ENCODE measurements at regions not wholly inside any gene's neighbourhood (a gene's known extent, or its start where the extent isn't known, plus 50 kb on each side); places are given as distances from the start of the nearest gene placed in this dataset.

DNA sequence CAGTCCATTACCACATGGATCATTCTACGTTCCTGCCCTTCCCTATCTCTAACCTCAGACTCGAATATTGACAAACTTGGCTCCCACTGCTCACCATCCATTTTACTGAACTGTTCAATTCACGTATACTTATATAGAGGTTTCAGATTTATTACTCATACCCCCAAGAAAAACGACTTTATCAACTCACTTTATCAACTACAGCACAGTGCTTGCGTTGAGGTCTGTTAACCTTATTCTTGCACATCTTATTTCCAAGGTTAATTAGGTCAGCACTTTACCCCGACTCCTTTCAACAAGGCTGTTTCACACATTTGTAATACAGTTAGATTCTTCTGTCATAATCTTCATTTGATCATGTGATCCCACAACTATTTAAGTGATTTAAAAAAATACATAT lies 162.3 kb upstream of the AHR start:
- H4K20me1 ChIP-seq (ENCODE audit: insufficient read depth, low read length), result no peaks in the 10 kb centered on the region
- no peak overlapping the region for H3K27ac ChIP-seq (ENCODE audit: low read length)
- H3K9ac ChIP-seq (ENCODE audit: low read length), result no peak overlapping the region
- DNase-seq, result no peak
- no peak for TF ChIP-seq EZH2phosphoT487 (IDR thresholded peaks at IDR 0.05; ENCODE audit: low read length)
- TF ChIP-seq EZH2 (optimal IDR thresholded peaks at IDR 0.05; ENCODE audit: low read depth, low read length), result no peak
- TF ChIP-seq, protein P1, sequence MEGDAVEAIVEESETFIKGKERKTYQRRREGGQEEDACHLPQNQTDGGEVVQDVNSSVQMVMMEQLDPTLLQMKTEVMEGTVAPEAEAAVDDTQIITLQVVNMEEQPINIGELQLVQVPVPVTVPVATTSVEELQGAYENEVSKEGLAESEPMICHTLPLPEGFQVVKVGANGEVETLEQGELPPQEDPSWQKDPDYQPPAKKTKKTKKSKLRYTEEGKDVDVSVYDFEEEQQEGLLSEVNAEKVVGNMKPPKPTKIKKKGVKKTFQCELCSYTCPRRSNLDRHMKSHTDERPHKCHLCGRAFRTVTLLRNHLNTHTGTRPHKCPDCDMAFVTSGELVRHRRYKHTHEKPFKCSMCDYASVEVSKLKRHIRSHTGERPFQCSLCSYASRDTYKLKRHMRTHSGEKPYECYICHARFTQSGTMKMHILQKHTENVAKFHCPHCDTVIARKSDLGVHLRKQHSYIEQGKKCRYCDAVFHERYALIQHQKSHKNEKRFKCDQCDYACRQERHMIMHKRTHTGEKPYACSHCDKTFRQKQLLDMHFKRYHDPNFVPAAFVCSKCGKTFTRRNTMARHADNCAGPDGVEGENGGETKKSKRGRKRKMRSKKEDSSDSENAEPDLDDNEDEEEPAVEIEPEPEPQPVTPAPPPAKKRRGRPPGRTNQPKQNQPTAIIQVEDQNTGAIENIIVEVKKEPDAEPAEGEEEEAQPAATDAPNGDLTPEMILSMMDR (IDR thresholded peaks at IDR 0.05; ENCODE audit: low read length), result no peak
- H3K9me2 ChIP-seq (replicated peaks; ENCODE audit: insufficient read depth, low read length), result no peaks in the 10 kb centered on the region
- H3K79me2 ChIP-seq (ENCODE audit: low read length), result no peaks in the 10 kb centered on the region
- H3K4me1 ChIP-seq (ENCODE audit: low read length), result peaks cover 27% of the 10 kb centered on the region
- no peak overlapping the region for H3K4me2 ChIP-seq (ENCODE audit: low read depth, low read length)
- no peak overlapping the region for H3K4me3 ChIP-seq (ENCODE audit: low read length)
- H3K9me3 ChIP-seq (replicated peaks; ENCODE audit: insufficient read depth, low read length), result no peaks in the 10 kb centered on the region
- H3K27me3 ChIP-seq (replicated peaks; ENCODE audit: insufficient read depth, low read length), result no peaks in the 10 kb centered on the region
- H2AFZ ChIP-seq (ENCODE audit: low read length), result no peak overlapping the region
- H3K36me3 ChIP-seq (replicated peaks; ENCODE audit: insufficient read depth, low read length), result no peaks in the 10 kb centered on the region
- peaks cover 15% of the 10 kb centered on the region for H3F3A ChIP-seq (ENCODE audit: insufficient read depth, low read length)

DNA sequence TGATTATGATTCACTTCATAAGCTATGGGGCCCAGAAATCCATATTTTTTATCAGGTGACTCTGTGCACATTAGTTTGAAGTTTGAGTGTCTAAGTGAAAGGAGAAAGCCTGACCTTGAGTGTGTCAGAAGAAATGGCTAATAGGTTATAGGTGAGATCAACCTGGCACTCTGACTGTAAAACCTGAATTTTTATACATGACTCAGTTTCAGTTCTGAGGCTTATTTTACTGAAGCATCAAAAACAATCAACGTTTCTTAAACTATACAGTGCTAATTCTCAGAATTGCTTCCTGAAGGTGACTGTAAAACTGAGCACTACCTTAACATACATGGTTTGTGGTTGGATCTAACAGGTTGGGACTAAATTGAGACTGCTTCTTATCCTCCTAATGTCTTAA lies 159.4 kb upstream of the AHR start:
- Histone ChIP-seq H3F3A (ENCODE audit: insufficient read depth, low read length) (peaks cover 12% of the 10 kb centered on the region), H3K4me2 (ENCODE audit: low read depth, low read length) (peak overlapping the region; percentile 4; the same call in 1 of the 2 replicates), H3K36me3 (replicated peaks; ENCODE audit: insufficient read depth, low read length) (no peaks in the 10 kb centered on the region), H3K27ac (ENCODE audit: low read length) (peak overlapping the region; percentile 20; the same call in 1 of the 2 replicates), H3K4me1 (ENCODE audit: low read length) (peaks cover 29% of the 10 kb centered on the region), H3K9ac (ENCODE audit: low read length) (no peak overlapping the region), H3K4me3 (ENCODE audit: low read length) (no peak overlapping the region), H3K9me3 (replicated peaks; ENCODE audit: insufficient read depth, low read length) (no peaks in the 10 kb centered on the region), H3K9me2 (replicated peaks; ENCODE audit: insufficient read depth, low read length) (no peaks in the 10 kb centered on the region), H2AFZ (ENCODE audit: low read length) (no peak overlapping the region), H4K20me1 (ENCODE audit: insufficient read depth, low read length) (no peaks in the 10 kb centered on the region), H3K27me3 (replicated peaks; ENCODE audit: insufficient read depth, low read length) (no peaks in the 10 kb centered on the region), H3K79me2 (ENCODE audit: low read length) (no peaks in the 10 kb centered on the region)
- peak; percentile 21 for DNase-seq
- TF ChIP-seq EZH2 (optimal IDR thresholded peaks at IDR 0.05; ENCODE audit: low read depth, low read length) (no peak), EZH2phosphoT487 (IDR thresholded peaks at IDR 0.05; ENCODE audit: low read length) (no peak)
- TF ChIP-seq, protein P1 (IDR thresholded peaks at IDR 0.05; ENCODE audit: low read length), result no peak

DNA sequence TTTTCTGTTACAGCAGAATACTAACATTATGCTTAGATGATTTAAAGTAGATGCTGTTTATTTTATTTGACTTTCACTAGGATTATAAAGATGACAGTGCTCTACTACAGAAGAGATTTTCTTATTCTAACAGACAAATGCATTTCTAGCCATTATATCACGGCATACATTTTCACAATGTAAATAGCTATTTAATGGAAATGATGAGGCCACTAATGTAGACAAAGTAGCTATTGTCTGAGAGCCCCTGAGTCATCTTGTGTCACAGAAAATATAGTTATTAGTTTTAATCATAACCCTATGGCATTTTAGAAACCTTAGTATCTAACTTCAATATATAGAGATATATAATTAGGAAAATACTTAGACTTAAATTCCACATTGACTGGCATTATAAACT lies 158.0 kb upstream of the AHR start:
- no peaks in the 10 kb centered on the region for H3K9me3 ChIP-seq (replicated peaks; ENCODE audit: insufficient read depth, low read length)
- H3K36me3 ChIP-seq (replicated peaks; ENCODE audit: insufficient read depth, low read length), result no peaks in the 10 kb centered on the region
- H3K27me3 ChIP-seq (replicated peaks; ENCODE audit: insufficient read depth, low read length), result no peaks in the 10 kb centered on the region
- no peak overlapping the region for H3K27ac ChIP-seq (ENCODE audit: low read length)
- TF ChIP-seq EZH2 (optimal IDR thresholded peaks at IDR 0.05; ENCODE audit: low read depth, low read length) (no peak), EZH2phosphoT487 (IDR thresholded peaks at IDR 0.05; ENCODE audit: low read length) (no peak)
- TF ChIP-seq, protein P1 (IDR thresholded peaks at IDR 0.05; ENCODE audit: low read length), result no peak
- no peak overlapping the region for H3K4me2 ChIP-seq (ENCODE audit: low read depth, low read length)
- H3K4me1 ChIP-seq (ENCODE audit: low read length), result peaks cover 19% of the 10 kb centered on the region
- H2AFZ ChIP-seq (ENCODE audit: low read length), result no peak overlapping the region
- H4K20me1 ChIP-seq (ENCODE audit: insufficient read depth, low read length), result no peaks in the 10 kb centered on the region
- H3K79me2 ChIP-seq (ENCODE audit: low read length), result no peaks in the 10 kb centered on the region
- no peak overlapping the region for H3K4me3 ChIP-seq (ENCODE audit: low read length)
- no peaks in the 10 kb centered on the region for H3K9me2 ChIP-seq (replicated peaks; ENCODE audit: insufficient read depth, low read length)
- no peaks in the 10 kb centered on the region for H3F3A ChIP-seq (ENCODE audit: insufficient read depth, low read length)
- DNase-seq, result no peak
- H3K9ac ChIP-seq (ENCODE audit: low read length), result no peak overlapping the region

Data from MM.1S (cell line).